ENCODE measurements at regions not wholly inside any gene's neighbourhood (a gene's known extent, or its start where the extent isn't known, plus 50 kb on each side); places are given as distances from the start of the nearest gene placed in this dataset.
A peak's percentile ranks its signal among the peaks of the same experiment; 100 is the strongest.
"Not testable (repeated sequence)": the region's sequence is repeated elsewhere in the genome, so short reads cannot be mapped to it uniquely, and the experiment has no call there.

DNA sequence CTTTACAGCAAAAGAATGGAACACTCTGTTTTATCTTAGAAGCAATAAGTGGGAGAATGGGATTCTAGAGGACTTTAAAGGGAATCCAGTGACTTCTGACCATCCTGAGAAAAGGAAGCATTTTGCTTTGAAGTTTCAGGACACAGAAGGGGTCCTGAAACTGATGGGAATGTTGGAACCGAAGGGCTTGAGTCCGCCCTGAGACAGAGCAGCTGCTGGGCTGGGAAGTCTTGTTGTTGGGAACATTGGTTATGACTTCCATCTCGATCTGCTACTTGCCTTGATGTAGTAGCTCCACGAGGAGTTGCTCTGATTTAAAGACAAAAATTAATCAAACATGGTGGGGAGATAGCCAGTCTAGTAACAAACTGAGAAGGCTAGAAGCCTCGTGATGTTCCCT, 177.6 kb downstream of the JCAD start:
- DNase-seq (ENCODE audit: low spot score): no peak

DNA sequence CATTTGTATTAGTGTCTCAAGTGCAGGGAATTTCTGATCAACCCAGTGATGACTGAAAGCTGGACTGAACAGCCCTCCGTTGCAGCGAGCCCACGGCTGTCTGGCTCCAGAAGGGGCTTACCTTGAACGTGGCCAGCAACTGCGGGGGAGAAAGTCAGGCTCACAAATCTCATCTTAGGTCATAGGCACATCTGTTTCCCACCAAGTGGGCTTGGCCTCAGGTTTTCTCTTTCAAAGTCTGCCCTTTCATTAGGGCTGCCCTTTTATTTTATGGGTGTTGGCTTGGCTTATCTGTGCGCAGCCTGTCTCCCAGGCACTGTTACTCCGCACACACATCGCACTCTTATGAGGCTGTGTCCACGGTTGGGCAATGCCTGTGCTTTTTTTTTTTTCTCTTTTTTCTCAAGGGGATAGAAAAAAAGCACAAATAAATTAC, 178.0 kb downstream of the JCAD start:
- DNase-seq (ENCODE audit: low spot score): no peak

GRCh38 chr10:29880856-29881255, 178.5 kb downstream of the JCAD start:
- no peak for DNase-seq (ENCODE audit: low spot score)

DNA sequence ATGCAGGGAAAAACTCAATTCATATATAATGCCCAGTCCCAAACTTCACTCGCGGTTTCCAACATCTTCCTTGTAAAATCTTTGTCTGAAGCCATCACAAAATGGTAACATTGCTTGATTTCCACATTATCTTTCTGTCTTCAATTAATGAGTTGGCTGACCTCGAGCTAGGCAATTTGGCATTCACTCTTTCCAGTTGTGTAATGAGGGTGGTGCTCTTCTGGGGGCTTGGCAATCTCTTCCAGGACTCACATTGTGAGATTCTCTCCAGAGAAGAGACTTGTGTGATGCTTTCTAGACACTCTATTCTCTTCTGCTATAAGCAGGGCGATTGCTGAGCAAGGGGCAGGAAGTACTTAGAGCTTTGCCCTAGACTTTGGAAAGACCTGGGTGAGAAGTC, 179.5 kb downstream of the JCAD start:
- no peak for DNase-seq (ENCODE audit: low spot score)

DNA sequence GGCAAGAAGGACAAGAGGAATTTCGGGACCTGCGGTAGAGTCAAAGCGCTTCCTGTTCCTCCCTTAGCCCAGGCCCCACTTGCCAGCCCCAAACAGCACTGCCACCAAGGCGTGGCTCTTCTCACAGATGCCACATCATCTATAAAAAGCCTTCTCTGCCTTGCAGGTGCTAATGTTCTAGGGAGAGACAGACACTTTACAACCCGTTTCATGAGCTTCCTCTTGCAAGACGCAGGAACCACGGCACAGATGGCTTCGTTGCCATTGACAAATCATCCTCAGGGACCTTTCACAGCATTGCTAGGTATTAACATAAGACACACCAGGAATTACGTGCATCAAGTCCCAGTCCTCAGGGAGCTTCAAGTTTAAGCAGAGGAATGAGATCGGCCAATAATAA, 180.9 kb downstream of the JCAD start:
- no peak for DNase-seq (ENCODE audit: low spot score)

- DNase-seq (ENCODE audit: low spot score): no peak
These were observed 181.4 kb downstream of the JCAD start for GRCh38 chr10:29877793-29878491.

GRCh38 chr10:29876008-29876555, 183.3 kb downstream of the JCAD start:
- DNase-seq (ENCODE audit: low spot score): no peak

GRCh38 chr10:29874606-29875269, 184.6 kb downstream of the JCAD start:
- no peak for DNase-seq (ENCODE audit: low spot score)

DNA sequence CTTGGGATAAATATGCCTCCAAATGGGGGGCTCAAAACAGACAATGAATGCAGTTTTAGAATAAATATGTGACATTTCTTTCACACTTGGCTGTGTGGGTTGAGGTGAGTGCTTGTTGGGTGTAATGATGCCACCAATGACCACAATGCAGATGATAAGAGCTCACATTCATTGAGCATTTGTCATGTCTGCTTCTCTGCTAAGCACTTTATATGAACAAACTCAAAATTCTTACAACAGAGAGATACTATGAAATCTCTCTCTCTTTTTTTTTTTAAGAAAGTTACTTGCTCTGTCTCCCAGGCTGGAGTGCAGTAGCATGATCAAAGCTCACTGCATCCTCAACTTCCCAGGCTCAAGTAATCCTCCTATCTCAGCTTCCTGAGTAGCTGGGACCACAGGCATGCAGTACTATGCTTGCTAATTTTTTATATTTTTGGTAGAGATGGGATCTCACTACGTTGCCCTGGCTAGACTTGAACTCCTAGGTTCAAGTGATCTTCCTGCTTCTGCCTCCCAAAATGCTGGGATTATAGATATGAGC, 185.4 kb downstream of the JCAD start:
- DNase-seq (ENCODE audit: low spot score): no peak

DNA sequence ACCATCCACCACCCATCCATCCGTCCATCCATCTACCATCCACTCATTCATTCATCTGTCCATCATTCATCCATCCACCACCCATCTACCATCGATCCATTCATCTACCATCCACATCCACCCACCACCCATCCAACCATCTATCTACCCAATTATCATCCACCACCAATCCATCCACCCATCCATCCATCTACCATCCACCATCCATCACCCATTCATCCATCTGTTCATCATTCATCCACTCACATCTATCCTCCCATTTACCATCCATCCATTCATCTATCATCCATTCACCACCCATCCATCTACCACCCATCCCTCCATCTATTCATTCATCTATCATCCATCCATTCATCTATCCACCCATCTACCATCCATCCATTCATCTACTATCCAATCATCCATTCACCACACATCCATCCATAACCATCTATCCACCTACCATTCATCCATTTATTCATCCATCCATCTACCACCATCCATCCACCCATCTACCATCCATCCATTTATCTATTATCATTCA, 188.8 kb downstream of the JCAD start:
- no peak for DNase-seq (ENCODE audit: low spot score)

DNA sequence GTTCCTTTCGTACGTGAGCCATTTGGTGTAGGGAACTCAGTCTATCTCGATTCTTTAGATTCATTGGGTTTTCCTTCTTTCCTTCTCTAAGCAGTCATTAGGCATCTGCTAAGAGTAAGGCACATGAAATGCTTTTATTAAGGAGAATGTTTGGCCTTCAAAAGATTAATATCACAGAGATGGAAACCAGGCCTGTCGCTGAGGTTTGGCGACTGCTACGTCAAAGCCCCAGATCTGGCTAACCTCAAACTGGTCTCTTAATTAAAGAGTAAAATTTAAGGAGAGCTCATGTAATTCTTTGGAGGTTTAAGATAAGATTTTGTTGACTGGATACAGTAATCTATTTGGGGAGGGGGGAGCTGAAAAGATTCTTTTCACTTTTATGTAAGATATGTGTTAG, 189.8 kb downstream of the JCAD start:
- no peak for DNase-seq (ENCODE audit: low spot score)

GRCh38 chr10:29866356-29866755, 193.0 kb downstream of the JCAD start:
- DNase-seq (ENCODE audit: low spot score): no peak

DNA sequence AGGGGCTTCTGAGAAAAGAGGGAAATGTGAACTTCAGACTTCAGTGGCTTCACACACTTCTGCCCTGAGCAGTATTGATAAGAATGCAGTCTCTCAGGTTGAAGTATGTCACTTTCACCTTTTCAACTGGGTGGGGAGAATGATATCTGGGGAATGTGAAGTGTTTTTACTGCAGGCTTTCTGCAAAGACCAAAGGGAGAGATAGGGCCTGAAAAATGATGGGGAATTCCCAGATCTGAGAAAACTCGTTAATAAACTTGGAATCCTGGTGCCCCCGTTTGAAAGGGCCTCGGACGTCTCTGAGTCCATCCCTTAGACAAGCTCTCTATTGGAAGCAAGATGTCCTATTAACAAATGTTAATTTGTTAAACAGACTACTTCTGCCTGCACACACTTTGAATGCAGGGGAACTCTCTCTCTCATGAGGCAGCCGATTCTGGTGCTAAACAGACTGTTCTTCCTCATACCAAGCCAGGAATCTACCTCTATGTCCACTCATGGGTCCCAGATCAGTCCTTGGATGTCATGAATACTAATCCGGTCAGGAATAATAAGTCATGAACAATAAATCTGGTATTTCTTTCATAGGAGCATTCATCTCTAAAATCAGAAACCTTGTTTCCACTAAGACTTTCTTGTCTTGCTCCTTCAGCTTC, 193.6 kb downstream of the JCAD start:
- DNase-seq (ENCODE audit: low spot score): no peak

DNA sequence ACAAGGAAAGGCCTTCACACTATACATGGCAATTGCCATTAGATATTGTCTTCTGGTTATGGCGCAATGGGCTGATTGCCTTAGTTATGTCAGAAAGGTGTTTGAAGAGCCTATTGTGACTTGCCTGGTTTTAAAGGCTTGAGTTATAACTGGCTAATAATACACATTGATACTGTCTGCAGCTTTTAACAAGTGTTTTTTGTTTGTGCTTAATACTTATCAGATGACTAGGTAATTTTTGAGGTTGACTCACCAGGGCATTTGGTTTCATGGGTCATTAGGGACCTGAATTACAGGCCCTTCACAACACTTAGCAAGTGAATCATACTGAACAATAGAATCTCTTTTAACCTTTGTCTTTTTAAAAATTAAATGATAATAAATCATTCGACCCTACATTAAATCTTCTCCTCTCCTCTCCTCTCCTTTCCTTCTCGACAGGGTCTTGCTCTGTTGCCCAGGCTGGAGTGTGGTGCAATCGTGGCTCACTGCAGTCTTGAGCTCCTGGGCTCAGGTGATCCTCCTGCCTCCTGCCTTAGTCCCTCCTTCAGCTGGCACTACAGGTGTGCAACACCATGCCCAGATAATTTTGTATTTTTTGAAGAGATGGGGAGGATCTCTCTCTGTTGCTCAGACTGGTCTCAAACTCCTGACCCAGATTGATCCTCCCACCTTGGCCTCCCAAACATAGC, 196.3 kb downstream of the JCAD start:
- peak; percentile 14 for DNase-seq (ENCODE audit: low spot score)

DNA sequence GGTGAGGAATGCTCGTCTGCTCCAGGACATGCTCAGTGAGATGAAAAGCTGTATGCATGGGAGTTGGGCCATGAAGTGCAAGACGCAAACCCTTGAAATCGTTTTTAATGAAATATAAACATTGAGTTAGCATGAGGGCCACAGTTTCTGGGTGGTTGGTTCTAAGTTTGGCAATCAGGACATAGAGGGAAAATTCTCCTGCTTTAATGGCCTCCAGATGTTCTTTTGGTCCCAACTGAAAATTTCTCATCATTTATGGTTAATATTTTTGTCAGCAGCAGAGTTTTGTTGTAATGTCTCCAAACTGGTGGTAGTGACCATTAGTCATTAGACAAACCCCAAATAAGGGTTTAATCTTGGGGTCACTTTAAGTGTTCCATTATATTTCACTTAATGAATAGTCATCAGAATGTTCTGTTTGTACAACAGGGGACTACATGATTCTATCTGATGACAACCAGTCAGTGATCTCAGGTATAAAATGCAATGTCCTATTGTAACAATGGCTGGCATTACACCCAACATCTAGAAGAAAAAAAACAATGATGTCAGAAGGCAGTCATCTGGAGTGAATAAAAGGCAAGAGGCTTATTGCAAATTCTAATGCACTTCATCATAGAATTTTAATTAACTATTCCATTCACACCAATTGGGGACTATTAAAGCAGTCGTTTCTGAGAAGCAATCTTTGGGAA, 197.4 kb downstream of the JCAD start:
- DNase-seq (ENCODE audit: low spot score): no peak

DNA sequence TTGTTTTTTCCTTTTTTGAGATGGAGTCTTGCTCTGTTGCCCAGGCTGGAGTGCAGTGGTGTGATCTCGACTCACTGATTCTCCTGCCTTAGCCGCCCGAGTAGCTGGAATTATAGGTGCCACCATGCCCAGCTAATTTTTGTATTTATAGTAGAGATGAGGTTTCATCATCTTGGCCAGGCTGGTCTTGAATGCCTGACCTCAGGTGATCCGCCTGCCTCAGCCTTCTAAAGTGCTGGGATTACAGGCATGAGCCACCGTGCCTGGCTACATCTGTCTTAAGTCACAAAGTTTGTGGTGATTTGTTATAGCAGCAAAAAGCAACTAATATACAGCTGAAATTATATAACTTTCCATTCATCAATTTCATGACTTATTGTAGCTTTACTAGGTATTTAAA, 198.2 kb downstream of the JCAD start:
- not testable (repeated sequence) for DNase-seq (ENCODE audit: low spot score)

- no peak for DNase-seq (ENCODE audit: low spot score)
These were observed 199.2 kb downstream of the JCAD start for GRCh38 chr10:29860166-29860565.

DNA sequence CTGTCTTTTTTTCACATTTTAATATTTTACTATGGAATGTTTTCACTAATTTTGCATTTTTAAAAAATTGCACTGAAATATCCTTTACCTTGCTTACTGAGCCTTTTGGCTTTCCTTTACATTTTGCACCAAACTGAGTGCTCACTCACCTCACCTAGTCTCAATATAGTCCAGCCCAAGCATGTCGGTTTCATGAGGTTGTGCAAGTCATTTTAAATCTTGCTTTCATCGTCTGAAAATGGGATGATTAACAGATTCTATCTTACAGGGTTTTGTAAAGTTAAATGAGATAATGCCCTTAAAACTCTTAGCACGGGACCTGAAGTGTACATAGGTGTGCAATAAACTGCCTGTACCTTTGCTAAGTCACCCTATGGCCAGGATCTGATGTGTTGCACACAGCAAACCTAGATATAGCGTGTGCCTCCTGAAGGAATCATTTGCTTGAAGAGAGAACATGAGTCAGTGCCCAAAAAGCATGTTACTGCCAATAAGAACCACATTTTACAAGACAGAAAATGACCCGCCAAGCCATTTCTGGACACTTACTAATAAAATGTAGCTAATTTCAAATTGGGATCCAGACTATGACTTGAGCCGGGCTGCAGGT, 199.8 kb downstream of the JCAD start:
- DNase-seq (ENCODE audit: low spot score): no peak

GRCh38 chr10:29858702-29859267, 200.6 kb downstream of the JCAD start:
- DNase-seq (ENCODE audit: low spot score): no peak
